Mucosa of gallbladder (tissue), 1 donor: ENCODE measurements at regions not wholly inside any gene's neighbourhood (a gene's known extent, or its start where the extent isn't known, plus 50 kb on each side); places are given as distances from the start of the nearest gene placed in this dataset.

Source experiments
- DNase-seq: peaks from one replicate; pipeline ENCODE4 v3.0.0-alpha.2; 2020; ENCODE audit warnings: low spot score
- donor health status: DM: no; HTN: no; CAD: no.

DNA sequence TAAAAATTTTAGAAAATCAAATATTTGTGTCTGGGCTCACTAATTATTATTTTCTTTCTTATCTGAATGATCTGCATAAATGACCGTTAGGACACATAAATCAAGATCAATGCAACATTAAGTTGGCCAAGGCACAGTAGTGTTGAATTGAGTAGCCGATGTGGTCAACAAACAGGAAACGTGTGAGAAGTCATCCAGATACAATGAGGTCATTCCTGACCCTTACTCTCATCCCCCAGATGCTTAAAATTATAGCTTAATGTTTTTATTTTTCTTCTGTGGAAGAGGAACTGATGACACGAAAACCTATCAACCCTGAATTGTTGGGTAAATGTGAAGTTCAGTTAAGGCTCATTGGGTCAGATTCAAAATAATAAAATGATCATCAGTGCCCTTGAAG, 222.9 kb downstream of the RFC3 start:
- DNase-seq = no peak

GRCh38 chr13:34044041-34044440, 226.1 kb downstream of the RFC3 start:
- no peak for DNase-seq

GRCh38 chr13:34044660-34045080, 226.7 kb downstream of the RFC3 start:
- no peak for DNase-seq

GRCh38 chr13:34046457-34046856, 228.5 kb downstream of the RFC3 start:
- no peak for DNase-seq

DNA sequence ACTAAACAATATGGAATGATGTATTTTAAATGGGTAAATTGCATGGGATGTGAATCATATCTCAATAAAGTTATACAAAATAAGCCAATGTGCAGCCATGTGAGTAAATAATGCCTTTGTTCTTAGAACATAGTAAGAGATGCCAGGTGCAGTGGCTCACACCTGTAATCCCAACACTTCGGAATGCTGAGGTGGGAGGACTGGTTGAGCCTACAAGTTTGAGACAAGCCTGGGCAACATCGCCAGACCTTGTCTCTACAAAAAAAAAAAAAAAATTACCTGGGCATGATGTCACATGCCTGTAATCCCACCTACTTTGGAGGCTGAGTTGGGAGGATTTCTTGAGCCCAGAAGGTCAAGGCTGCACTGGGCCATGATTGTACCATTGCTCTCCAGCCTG, 230.7 kb downstream of the RFC3 start:
- no peak for DNase-seq

GRCh38 chr13:34056733-34057258, 238.8 kb downstream of the RFC3 start:
- no peak for DNase-seq

GRCh38 chr13:34064456-34065205, 246.7 kb downstream of the RFC3 start:
- DNase-seq = no peak

- DNase-seq = no peak
Measured at GRCh38 chr13:34065928-34066327, 248.0 kb downstream of the RFC3 start.

DNA sequence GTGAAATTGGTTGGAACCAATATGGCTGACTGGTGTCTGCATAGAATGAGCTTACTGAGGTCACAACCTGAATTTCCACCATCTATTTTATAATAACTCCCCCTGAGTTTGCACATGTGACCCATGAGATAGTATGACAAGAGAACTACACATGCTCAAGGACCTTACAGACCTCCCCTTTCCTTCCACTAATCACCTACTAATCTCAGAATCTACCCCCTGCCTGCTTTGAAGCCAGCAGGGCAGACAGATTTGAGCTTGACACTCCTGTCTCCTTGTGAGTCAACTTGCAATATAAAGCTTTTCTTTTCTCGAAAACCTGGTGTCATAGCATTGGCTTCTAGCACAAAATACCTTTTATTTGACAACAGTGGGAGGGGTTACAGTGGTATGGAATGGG, 248.4 kb downstream of the RFC3 start:
- DNase-seq = no peak

- DNase-seq = no peak
Measured at GRCh38 chr13:34070006-34070405, 252.1 kb downstream of the RFC3 start.

DNA sequence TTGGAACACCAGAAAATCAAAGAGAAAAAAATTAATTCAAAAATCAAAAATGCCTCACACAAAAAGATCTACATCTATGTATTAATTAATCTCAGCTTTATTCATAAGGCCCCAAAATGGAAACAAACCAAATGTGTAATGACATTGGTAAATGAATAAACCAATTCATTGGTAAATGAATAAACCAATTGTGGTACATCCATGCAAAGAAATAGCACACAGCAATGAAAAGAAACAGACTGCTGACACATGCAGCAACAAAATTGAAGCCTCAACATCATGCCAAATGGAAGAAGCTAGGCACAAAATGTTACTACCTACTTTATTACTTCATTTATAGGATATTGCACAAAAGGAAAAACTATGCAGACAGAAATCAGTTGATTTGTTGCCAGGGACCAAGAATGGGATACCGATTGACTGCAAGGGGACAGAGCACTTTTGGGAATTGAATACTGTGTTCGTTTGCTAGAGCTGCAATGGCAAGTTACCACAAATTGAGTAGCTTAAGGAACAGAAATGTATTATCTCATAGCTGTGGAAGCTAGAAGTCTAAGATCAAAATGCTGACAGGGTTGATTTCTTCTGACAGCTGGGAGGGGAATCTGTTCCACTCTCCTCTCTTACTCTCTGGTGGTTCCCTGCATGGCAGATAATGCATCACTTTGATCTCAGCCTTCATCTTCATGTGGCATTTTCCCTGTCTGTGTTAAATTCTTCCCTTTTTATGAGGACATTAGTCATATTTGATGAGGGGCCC, 252.8 kb downstream of the RFC3 start:
- DNase-seq = no peak

DNA sequence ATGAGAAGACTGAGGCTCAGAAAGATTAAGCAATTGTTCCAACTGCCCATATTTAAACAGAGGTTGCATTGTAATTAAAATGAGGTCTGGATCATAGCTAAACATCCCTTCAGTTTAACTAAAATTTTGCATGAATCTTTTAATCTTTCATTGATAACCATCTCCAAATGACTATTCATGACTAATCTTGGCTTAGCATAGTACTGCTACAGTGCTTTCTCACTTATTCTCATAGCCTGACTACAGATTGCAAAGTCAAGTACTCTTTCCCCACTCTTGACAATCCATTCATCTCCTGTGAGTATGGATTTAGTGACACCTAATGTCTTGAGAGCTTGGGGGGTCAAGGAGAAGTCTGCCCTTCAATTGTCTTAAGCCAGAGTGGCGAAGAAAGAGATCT, 258.4 kb downstream of the RFC3 start:
- no peak for DNase-seq

DNA sequence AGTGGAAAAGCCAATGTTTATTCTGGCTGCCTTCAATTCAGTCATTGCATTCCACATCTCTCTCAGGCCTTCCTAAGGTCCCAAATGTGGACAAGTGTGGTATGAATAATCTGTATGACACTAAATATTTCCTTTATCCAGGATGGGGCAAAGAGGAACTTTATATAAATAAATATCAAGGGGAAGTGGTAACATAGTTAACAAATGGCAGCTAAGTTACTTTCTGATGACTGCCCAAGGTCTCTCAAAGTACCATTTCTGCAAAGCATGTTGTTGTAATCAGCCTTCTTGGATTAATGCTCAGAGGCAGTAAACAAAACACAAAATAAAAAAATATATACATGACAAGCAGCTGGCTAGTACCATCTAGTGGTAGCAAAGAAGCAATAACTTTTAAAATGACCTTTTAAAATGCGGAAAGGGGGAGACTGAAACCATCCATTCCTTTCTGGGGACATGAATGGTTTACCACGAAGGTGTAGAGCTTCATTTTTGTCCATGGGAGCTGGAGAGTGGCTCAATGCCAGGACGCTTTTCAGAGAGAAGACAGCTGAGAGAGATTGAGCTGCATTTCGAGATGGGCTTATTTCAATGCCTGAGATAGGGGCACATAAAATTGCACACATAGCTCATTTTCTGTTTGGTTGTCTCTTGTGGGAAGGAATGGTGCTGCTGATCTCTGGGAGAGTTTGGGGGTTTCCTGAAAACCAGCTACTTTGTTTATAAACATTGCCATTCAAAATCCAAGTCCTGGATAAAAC, 259.2 kb downstream of the RFC3 start:
- no peak for DNase-seq

DNA sequence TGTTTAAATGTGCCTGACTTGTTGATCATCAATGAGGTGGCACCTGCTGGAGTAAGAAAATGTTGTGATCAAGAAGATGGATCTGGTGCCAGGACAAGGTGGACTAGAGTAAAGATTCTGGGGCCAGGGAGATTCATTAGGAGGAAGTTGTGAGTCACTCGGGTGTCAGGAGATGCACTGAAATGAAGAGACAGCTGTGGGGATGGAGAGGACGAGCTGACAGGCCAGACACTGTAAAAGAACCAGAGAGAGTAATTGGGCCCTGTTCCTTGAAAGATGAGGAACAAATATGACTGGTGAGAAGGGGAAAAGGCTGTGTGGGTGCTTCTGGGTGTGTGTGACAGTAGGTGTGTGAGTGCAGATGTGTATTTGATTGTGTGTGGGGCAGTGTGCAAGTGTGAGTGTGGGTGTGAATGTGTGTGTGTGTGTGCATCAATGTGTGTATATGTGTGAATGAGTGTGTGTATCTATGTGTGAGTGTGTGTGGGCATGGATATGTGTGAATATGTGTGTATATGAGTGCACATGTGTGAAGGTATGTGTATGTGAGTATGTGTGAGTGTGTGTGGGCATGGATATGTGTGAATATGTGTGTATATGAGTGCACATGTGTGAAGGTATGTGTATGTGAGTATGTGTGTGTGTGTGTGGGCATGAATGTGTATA, 260.5 kb downstream of the RFC3 start:
- no peak for DNase-seq

DNA sequence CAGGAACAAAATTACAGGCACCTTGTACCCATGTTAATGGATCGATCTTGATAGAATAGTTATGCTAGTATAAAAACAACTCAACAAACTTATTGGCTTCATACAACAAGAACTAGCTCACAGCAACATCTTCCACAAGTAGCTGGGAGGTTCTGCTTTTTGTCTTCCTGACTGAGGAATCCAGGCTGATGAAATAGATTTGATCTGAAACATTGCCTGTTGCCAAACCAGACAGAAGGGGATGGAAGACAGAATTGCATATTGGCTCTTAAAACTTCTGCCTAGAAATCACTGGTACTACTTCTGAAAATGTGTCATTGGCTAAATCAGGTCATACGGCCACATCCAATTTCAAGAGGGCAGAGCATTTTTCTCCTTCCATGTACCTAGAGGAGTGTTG, 267.3 kb downstream of the RFC3 start:
- DNase-seq = peak; percentile 17

- DNase-seq = no peak
Measured at GRCh38 chr13:34086281-34086680, 268.3 kb downstream of the RFC3 start.

DNA sequence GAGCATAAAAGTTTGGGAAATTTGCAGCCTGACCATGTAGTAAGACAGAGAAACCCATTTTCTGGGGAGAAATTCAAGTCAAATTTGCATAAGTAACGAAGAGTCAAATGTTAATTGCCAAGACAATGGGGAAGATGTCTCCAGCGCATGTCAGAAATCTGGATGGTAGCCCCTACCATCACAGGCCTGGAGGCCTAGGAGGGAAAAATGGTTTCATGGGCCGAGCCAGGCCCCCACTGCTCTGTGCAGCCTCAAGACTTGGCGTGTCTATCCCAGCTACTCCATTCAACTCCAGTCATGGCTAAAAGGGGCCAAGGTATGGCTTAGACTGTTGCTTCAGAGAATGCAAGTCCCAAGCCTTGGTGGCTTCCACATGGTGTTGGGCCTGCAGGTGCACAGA, 269.8 kb downstream of the RFC3 start:
- DNase-seq = no peak

DNA sequence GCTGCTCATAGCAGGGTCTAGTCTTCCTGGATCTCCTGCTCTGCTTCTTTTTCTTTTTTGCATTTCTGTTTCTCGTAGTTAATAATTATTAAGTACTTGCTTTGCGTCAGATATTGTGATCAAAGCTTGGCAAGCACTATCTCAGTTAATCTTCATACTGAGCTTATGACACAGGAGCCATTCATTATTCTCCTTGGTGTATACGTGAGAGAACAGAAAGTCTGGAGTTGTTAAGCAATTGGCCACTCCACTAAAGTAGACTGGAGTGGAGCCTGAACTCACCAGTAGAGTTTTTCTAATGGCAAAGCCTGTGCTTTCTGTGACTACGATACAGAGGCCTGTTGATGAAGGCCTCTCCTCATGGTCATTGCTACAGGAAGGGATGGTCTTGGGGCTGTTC, 285.9 kb downstream of the RFC3 start:
- DNase-seq = no peak

- no peak for DNase-seq
Measured at GRCh38 chr13:34104853-34105252, 286.9 kb downstream of the RFC3 start.

- DNase-seq = no peak
Measured at GRCh38 chr13:34107806-34108205, 289.9 kb downstream of the RFC3 start.

- DNase-seq = no peak
Measured at GRCh38 chr13:34108410-34108809, 290.5 kb downstream of the RFC3 start.

GRCh38 chr13:34114581-34114980, 296.6 kb downstream of the RFC3 start:
- DNase-seq = no peak
